Endometrial microvascular endothelial cells (primary cell): ENCODE measurements at regions not wholly inside any gene's neighbourhood (a gene's known extent, or its start where the extent isn't known, plus 50 kb on each side); places are given as distances from the start of the nearest gene placed in this dataset.
"Not testable (repeated sequence)": the region's sequence is repeated elsewhere in the genome, so short reads cannot be mapped to it uniquely, and the experiment has no call there.

Experiments used
- in situ Hi-C: cut with HindIII; loops from 2 replicates; pipeline ENCODE4 v1.10.0; 2017; ENCODE audit warnings: low sequenced_read_pairs, low pct_unique_long_range_greater_than_20kb; ENCODE audit errors: inconsistent ontology term

DNA sequence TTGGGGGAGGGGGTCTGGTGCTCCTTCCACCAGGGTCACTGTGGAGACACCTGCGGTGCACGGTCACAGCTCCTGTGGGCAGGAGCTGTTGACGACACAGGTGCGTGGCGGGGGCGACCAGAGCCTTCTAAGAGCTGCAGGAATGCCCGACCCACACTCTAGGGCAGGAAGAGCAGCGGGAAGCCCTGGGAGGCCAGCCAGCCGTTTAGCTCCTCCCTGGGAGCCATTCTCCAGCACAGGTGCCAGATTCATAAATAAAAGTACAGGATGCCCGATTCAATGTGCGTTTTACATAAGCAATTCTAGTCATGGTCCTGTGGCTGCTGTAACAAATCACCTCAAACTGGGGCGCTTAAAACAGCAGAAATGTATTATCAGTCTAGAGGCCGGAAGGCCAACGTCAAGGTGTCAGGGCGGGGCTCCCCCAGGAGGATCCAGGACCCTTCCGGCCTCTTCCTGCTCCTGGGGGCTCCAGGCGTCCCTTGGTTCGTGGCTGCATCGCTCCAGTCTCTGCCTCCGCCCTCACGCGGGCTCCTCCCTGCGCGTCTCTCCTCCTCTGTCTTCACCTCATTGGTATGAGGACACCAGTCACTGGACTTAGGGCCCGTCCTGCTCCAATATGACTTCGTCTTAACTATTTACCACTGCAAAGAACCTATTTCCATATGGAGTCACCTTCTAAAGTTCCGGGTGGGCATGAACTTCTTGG, 155.4 kb downstream of the FOXL1 start:
- in situ Hi-C loops, result no loop called here

DNA sequence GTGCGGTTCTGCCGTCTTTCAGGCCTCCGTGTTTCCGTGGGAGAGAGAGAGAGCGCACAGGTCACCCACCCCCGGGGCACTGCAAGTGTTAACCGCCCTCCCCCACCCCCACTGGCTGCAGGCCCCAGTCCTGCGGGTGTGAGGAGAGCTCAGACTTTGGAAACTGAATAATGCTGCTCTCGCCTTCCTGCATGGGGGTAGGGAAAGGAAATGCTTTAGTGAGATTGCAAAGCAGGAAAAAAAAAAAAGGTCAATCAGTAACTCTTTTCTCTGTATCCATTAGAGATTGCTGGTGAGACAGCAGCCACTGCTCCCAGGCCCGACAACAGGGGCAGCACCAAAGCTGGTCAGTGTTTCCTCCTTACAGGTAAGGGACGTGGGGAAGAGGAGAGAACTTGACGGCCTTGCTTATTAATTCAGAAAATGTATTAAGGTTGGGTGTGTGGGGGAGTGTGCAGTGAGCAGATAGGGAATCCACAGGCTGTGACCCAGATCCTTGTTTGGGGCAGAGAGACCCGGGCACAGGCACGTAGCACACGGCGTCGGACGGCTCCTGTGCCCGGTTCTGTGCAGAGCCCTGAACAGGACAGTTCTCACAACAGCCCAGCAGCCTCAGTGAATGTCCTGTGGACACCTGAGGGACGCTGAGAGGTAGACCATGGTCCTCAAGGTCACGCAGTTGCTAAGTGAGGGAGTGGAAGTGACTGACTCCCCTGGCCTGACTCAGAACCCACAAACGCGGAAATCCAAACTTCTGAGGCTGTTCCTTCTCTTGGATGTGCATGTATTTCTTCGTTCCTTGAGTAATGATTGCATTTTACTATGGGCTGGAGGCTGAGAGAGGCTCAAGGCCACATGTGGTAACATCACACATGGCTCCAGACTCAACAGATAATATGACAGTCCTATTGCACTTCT, 156.5 kb downstream of the FOXL1 start:
- in situ Hi-C loops, result no loop called here

DNA sequence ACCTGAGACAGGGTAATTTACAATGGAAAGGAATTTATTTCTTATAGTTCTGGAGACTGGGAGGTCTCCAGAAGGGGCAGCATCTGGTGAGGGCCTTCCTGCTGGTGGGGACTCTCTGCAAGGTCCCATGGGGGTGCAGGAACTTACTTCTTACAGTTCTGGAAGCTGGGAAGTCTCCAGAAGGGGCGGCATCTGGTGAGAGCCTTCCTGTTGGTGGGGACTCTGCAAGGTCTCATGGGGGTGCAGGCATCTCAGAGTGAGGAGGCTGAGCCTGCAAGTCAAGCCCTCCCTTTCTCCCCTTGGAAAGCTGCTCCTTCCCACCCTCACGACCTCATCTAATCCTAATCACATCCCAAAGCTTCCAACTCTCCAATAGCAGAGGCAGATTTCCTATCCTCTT, 157.4 kb downstream of the FOXL1 start:
- in situ Hi-C loops, result no loop called here

DNA sequence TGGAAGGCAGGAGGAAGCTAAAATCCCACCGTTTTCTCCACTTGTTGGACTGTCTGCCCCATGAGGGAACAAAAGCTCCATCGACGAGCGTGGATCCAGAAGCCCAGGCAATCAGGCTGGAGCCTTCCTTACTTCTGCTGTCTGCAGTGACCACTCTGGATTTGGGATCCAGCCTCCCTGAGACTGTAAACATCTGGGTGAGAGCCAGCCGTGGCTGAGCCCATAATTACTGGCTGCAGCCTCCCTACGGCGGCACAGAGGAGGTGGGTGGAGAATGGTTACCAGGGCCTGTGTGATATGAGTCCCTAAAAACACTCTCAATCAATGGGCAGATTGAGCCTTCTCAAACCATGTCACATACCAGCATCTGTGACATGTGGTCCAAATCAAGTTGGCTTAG, 158.2 kb downstream of the FOXL1 start:
- in situ Hi-C loops, result no loop called here

DNA sequence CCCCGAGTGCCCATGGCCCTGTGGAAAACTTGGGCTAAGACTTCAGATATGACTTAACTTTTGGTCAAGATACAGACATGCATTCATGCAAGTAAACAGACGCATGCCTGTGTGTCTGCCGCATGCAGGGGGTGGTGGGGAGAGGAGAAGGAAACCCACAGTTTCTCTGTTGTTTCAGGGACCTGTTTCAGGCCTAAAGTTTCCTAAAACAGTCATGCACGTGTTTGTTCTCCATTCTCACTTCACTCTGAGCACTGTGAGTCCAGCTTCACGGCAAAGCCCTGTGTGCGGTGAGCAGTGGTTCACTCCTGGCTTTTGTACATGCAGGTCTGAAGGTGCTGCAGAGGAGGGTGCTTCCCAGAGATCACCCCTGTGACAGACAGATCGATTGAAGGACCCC, 158.7 kb downstream of the FOXL1 start:
- in situ Hi-C loops, result no loop called here

DNA sequence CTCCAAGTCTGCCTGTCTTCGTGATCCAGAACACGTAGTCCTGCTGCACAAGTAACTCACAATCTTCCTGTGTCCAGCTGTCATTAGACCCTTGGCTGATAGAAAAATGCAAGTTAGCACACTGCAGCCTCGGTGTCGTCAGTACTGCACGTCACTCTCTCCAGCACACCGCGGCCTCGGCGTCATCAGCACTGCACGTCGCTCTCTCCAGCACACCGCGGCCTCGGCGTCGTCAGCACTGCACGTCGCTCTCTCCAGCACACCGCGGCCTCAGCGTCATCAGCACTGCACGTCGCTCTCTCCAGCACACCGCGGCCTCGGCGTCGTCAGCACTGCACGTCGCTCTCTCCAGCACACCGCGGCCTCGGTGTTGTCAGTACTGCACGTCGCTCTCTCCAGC, 160.0 kb downstream of the FOXL1 start:
- in situ Hi-C loops, result not testable (repeated sequence)

DNA sequence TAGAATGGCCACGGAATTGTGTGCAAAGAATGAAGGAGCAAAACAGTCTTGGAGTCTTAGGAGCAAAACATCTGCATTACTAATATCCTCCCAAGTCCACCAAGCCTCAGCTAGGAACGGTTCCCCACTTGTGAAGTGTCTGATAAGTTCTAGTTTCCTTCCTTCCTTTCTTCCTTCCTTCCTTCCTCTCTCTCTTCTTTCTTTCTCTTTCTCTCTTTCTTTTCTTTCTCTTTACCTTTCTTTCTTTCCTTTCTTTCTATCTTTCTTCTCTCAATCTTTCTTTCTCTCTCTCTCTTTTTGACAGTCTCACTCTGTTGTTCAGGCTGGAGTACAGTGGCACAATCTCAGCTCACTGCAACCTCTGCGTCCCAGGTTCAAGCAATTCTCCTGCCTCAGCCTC, 160.8 kb downstream of the FOXL1 start:
- in situ Hi-C loops, result no loop called here

DNA sequence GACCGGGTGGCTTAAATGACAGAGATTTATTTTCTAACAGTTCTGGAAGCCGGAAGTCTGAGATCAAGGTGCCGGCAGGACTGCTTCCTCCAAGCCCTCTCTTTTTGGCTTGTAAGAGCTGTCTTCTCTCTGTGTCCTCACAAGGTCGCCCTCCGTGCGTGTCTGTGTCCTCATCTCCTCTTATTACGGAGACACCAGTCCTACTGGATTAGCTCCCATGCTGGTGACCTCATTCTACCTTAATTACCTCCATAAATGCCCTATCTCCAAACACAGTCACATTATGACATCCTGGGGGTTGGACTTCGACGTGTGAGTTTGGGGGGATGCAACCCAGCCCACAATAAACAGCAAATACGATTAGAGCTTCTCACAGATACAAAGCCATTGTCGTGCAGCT, 161.5 kb downstream of the FOXL1 start:
- in situ Hi-C loops, result no loop called here

DNA sequence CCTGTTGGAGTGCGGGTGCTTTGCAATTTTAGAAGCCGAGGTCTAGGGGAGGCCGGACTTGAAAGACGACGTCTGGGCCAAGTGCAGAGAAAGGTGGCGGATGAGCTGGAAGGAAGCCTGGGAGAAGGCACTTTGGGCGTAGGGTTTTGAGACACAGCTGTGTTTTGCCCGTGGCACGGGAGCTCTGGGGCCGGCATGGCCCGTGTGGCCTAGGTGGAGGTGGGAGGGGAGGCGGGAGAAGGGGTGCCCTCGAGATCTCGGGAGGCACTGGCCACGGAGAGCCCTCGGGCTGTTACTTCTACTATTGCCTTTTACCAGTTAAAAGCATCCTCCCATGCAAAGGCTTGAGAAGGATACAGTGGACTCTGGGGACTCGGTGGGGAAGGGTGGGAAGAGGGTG, 161.9 kb downstream of the FOXL1 start:
- in situ Hi-C loops, result no loop called here

DNA sequence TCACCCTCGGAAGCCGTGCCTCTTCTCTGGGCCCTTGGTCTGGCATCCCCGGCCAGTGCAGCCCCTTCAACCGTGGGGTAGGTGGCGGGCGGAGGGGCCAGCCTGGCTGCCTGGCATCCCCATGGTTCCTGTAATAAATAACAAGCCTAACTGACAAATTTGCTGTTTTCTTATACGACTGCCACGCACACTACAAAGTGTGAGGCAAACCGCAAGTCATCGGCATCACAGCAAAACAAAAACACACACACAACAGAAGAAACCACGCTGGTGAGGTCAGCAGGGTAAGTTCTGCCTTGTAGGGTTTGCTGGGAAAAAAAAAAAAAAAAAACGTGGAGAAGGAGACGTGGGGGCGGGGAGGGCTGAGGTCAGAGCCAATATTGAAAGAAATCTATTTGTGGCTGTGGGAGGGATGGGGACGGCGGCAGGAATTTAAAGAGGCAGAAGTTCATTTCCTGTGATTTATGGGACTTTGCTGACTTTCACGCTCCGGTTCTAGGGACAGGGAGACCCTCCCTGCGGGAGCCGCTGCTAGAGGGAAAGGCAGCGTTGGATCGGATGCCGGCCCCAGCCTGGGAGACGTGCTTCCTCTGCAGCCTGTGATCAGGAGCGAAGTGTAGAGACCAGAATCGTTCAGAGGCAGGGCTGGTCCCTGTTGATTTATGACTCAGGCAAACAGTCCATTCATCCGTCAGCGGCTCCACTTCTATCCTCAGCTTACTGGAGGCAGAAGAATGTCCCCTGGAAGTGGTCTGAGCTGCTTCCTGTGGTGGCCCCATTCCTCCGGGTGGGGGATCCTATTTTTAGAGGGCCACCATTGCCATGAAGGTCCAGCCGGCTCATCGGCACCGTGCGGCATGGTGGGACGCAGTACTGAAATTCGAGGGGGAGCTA, 162.8 kb downstream of the FOXL1 start:
- in situ Hi-C loops, result no loop called here

DNA sequence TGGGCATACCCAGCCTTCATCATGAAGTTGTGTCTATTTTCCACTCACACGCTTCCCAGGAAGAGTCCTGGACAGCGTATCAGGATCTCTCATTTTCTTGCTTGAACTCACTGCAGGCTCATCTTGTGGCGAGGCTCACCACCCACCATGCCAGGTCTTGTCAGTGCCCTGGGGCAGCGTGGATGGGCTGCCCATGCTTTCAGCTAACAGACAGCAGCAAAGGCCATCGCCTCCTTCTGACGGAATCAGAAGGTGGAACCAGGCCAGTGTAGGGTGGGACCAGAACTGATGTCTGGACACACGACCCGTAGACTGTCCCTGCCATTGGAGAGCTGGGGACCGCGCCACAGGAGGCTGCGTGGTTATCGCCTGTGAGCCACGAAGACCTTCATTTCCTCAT, 169.4 kb downstream of the FOXL1 start:
- in situ Hi-C loops, result no loop called here

DNA sequence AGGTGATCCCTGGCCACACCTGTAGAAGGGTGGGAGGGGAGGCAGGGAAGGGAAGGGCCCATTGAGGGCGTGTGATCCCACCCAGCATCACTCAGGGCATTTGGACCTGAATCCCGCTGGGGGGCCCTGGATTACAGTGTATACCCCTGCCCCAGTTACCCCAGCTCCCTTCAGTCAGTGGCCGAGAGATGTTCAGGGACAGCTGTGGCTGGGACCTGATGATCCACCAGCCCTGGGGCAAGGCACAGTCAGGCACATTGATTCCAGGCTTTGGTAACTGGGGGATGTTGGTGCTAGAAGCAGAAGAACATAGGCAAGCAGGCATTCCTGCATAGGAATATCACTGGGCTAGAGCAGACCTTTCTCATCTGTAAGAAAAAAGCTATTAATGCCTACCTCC, 170.3 kb downstream of the FOXL1 start:
- in situ Hi-C loops, result no loop called here

DNA sequence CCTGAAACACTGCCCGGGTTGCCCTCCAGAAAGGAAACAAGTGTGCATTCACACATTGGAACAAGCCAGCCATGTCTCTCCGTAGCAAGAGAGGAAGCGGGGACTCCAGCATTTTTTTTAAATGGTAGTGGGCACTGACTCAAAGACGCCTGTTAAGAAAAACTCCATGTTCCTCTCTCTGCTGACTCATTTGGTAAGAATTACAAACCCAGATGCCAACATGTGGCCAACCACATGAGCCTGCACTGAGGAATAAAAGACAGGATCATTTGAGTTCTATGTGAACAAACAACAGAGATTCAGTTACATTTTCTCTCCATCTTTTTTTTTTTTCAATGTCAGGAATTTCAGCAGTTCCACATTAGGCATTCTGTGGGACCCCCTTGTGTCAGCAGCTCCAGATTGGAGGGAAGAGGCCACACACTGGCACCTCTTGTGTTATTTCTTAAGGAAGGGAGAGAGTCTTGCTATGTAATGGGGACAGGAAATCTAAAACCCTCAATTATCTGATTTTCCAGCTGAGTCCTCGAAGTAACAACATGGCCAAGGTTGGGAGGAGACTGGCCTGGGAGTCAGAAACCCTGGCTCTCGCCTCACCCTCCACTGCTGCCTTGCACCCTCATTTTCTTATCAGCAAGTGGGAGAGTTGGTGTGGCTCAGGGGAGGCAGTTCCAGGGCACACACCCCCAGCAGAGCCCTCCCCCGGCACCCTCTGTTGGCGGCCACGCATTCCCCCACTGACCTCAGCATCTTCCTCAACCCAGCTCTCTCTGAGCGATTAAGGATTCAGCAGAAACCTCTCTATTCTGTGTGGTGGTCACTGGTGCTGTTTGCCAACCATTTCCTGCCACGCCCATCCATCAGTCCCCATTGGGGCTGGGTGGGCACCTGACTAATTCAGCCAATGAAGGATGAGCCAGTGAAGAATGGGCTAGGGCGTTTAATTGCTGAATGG, 173.0 kb downstream of the FOXL1 start:
- in situ Hi-C loops, result loop anchor here (10.0 kb wide), 1 partner anchor 177 kb away; the partner anchor contains the start of gene FOXL1

DNA sequence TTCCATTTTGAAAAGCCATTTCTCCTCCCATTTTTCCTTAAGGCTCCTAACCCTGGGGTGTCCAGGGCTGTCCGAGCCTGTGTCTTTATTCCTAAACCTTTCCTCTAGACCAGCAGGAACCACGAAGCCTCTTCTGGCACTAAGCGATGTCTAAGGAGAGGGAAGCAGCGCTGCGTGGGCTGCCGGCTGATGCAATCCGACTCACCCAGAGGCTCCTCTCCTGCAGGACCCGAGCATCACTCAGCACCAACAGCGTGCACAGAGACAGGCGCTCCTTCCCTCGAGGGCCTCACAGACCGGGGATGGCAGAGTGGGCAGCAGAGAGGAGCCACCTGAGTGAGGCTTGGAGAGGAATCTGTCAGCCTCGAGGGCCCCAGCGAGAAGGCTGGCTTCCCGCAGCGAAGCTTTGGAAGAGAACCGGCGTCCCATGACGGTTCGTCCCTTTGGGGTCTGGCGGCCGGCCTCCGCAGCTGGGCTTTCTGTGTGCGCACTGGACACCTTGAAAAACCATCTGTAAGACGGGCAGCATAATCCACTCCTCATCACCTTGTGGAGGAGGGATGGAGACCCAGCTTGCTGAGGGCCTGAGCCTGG, 174.3 kb downstream of the FOXL1 start:
- in situ Hi-C loops, result loop anchor here (10.0 kb wide), 1 partner anchor 178 kb away; the partner anchor contains the start of gene FOXL1

DNA sequence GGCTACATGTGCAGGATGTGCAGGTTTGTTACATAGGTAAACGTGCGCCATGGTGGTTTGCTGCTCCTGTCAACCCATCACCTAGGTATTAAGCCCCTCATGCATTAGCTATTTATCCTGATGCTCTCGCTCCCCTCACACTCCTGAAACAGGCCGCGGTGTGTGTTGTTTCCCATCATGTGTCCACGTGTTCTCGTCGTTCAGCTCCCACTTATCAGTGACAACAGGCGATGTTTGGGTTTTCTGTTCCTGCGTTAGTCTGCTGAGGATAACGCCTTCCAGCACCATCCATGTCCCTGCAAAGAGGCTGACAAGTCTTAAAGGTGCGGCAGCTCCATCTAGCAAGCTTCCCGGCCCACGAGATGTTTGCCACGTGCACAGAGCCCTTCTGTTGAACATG, 175.1 kb downstream of the FOXL1 start:
- in situ Hi-C loops, result loop anchor here (10.0 kb wide), 1 partner anchor 179 kb away; the partner anchor contains the start of gene FOXL1

DNA sequence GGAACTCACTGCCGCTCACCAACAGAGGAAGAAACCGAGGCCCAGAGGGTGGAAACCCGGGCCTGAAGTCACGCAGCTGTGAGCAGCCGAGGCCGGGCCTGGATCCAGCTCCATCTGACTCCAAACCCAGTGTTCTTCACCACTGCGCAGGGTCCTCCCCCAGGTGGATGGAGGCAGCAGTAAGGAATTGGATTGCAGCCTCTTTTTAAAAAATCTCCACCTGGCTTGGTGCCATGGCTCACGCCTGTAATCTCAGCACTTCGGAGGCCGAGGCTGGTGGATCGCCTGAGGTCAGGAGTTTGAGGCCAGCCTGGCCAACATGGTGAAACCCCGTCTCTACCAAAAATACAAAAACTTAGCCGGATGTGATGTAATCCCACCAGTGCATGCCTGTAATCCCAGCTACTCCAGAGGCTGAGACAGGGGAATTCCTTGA, 177.2 kb downstream of the FOXL1 start:
- in situ Hi-C loops, result loop anchor here (10.0 kb wide), 1 partner anchor 181 kb away; the partner anchor contains the start of gene FOXL1

DNA sequence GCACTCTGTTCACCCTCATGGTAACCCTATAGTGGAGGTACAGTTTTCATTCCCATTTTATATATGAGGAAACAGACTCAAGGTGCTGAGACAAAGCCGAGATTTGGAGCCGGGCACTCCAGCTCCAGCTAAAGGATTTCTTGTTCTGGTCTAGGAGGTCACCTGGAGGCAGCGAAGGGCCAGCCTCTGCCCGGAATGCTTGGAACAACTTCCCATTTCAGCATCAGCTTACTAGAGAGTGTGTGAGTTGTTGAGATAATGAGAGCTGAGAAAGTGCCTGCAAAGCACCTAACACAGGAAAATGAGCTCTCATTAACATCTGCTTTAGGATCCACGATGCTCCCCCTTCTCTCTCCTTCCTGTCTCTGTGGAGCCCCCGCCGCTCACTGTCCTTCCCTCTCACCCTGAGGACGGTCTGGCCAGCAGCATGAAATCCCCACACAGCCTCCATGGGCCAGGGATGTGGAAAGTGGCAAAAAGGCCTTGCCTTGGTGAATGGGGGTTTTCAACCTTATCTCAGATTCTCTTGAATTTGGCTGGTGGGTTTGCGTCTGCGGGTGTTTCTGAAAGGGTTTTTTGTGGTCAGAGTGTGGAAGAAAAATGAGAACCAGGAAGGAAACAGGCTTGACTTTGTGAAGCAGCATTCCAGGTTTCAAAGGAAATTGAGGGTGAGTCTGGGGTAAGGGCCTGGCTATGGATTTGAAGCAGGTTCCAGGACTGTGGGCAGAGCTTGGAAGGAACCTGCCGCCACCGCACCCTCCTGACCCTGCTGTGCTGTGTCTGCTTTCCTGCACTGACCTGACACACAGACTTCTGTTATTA, 178.7 kb downstream of the FOXL1 start:
- in situ Hi-C loops, result loop anchor here (10.0 kb wide), 1 partner anchor 182 kb away; the partner anchor contains the start of gene FOXL1
